ENCODE measurements at regions not wholly inside any gene's neighbourhood (a gene's known extent, or its start where the extent isn't known, plus 50 kb on each side); places are given as distances from the start of the nearest gene placed in this dataset.

GRCh38 chr6:40196135-40196518 is 261.9 kb upstream of the MOCS1 start:
- DNase-seq (ENCODE audit: low spot score): no peak
- Mint-ChIP-seq H3K27ac (ENCODE audit: unreplicated experiment) (no peak overlapping the region), H3K27me3 (ENCODE audit: unreplicated experiment) (peaks cover 6% of the 10 kb centered on the region), H3K9me3 (ENCODE audit: unreplicated experiment) (no peaks in the 10 kb centered on the region), H3K36me3 (ENCODE audit: low read depth, unreplicated experiment) (no peaks in the 10 kb centered on the region), H3K4me1 (ENCODE audit: unreplicated experiment) (no peaks in the 10 kb centered on the region), H3K4me3 (ENCODE audit: unreplicated experiment) (no peak overlapping the region)
- TF ChIP-seq, protein P1, sequence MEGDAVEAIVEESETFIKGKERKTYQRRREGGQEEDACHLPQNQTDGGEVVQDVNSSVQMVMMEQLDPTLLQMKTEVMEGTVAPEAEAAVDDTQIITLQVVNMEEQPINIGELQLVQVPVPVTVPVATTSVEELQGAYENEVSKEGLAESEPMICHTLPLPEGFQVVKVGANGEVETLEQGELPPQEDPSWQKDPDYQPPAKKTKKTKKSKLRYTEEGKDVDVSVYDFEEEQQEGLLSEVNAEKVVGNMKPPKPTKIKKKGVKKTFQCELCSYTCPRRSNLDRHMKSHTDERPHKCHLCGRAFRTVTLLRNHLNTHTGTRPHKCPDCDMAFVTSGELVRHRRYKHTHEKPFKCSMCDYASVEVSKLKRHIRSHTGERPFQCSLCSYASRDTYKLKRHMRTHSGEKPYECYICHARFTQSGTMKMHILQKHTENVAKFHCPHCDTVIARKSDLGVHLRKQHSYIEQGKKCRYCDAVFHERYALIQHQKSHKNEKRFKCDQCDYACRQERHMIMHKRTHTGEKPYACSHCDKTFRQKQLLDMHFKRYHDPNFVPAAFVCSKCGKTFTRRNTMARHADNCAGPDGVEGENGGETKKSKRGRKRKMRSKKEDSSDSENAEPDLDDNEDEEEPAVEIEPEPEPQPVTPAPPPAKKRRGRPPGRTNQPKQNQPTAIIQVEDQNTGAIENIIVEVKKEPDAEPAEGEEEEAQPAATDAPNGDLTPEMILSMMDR (IDR thresholded peaks at IDR 0.05; ENCODE audit: unreplicated experiment): no peak

DNA sequence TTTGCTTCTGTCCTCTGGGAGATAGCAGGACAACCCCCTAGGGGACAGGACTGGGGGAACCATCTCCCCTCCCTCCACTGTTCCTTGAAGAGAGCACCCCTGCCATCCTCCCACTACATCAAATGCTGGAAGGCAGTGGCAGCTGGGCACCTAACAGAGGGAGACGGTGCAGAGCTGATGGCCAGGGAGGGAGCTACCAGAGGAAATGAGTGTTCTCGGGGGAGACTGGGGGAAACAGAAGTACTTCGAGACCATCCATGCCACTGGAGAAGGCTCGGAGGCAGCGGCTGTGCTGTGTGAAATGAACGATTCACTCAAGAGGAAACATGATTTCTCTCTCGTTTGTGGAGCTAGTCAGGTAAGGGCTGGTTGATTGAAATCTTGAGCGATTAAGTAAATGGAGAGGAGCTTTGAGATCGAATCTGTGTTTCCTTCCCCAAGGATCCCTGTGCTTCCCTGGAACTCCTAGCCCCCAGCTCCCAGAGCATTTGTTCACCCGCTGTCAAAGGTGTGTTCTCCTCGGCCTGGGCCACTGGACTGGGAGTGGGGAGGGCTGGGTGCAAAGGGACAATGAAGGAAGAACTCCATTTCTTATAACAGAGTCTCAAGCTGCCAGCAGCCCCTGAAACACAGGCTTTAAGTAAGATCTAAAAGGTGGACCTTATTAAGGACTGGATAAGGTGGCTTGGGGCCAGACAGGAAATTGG is 261.3 kb upstream of the MOCS1 start:
- Mint-ChIP-seq H3K4me1 (ENCODE audit: unreplicated experiment) (no peaks in the 10 kb centered on the region), H3K27ac (ENCODE audit: unreplicated experiment) (no peak overlapping the region), H3K27me3 (ENCODE audit: unreplicated experiment) (peaks cover 6% of the 10 kb centered on the region), H3K9me3 (ENCODE audit: unreplicated experiment) (no peaks in the 10 kb centered on the region), H3K4me3 (ENCODE audit: unreplicated experiment) (no peak overlapping the region), H3K36me3 (ENCODE audit: low read depth, unreplicated experiment) (no peaks in the 10 kb centered on the region)
- DNase-seq (ENCODE audit: low spot score): no peak
- TF ChIP-seq, protein P1 (IDR thresholded peaks at IDR 0.05; ENCODE audit: unreplicated experiment): no peak

- no peak overlapping the region for H3K27ac Mint-ChIP-seq (ENCODE audit: unreplicated experiment)
- H3K27me3 Mint-ChIP-seq (ENCODE audit: unreplicated experiment): peaks cover 6% of the 10 kb centered on the region
- no peaks in the 10 kb centered on the region for H3K4me1 Mint-ChIP-seq (ENCODE audit: unreplicated experiment)
- no peaks in the 10 kb centered on the region for H3K36me3 Mint-ChIP-seq (ENCODE audit: low read depth, unreplicated experiment)
- no peak overlapping the region for H3K4me3 Mint-ChIP-seq (ENCODE audit: unreplicated experiment)
- no peak for DNase-seq (ENCODE audit: low spot score)
- TF ChIP-seq, protein P1 (IDR thresholded peaks at IDR 0.05; ENCODE audit: unreplicated experiment): no peak
- no peaks in the 10 kb centered on the region for H3K9me3 Mint-ChIP-seq (ENCODE audit: unreplicated experiment)
Observed at GRCh38 chr6:40194447-40195170, 260.3 kb upstream of the MOCS1 start.

- no peak overlapping the region for H3K27ac Mint-ChIP-seq (ENCODE audit: unreplicated experiment)
- no peak overlapping the region for H3K4me3 Mint-ChIP-seq (ENCODE audit: unreplicated experiment)
- peaks cover 5% of the 10 kb centered on the region for H3K27me3 Mint-ChIP-seq (ENCODE audit: unreplicated experiment)
- H3K36me3 Mint-ChIP-seq (ENCODE audit: low read depth, unreplicated experiment): no peaks in the 10 kb centered on the region
- H3K4me1 Mint-ChIP-seq (ENCODE audit: unreplicated experiment): peaks cover 5% of the 10 kb centered on the region
- no peaks in the 10 kb centered on the region for H3K9me3 Mint-ChIP-seq (ENCODE audit: unreplicated experiment)
- TF ChIP-seq, protein P1 (IDR thresholded peaks at IDR 0.05; ENCODE audit: unreplicated experiment): no peak
- DNase-seq (ENCODE audit: low spot score): no peak
Observed at GRCh38 chr6:40192516-40192915, 258.3 kb upstream of the MOCS1 start.

DNA sequence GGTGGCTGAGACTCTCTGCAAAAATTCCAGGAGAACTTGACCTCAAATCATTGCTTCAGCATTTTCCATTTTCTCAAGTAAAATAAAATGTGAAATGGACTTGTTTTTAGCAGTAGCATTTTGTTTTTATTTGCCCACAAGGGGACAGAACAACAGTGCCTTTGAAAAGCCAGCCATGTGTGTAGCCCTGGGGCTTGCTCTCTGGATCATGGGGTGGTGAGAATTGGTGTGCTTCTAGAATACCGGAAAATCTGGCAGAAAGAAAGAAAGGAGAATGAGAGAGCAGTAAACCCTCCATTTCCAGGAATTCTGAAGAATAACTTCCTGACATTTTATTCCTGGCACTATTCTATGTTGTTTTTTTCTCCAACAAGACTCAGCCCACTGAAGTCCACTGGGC is 254.7 kb upstream of the MOCS1 start:
- DNase-seq (ENCODE audit: low spot score): no peak

More for the DNA sequence above, 254.7 kb upstream of the MOCS1 start:
- Mint-ChIP-seq H3K27ac (ENCODE audit: unreplicated experiment) (no peak overlapping the region), H3K36me3 (ENCODE audit: low read depth, unreplicated experiment) (peaks cover 3% of the 10 kb centered on the region), H3K9me3 (ENCODE audit: unreplicated experiment) (peaks cover 3% of the 10 kb centered on the region), H3K27me3 (ENCODE audit: unreplicated experiment) (peaks cover 3% of the 10 kb centered on the region), H3K4me1 (ENCODE audit: unreplicated experiment) (peaks cover 5% of the 10 kb centered on the region), H3K4me3 (ENCODE audit: unreplicated experiment) (no peak overlapping the region)
- TF ChIP-seq, protein P1 (IDR thresholded peaks at IDR 0.05; ENCODE audit: unreplicated experiment): no peak
